ENCODE measurements at regions not wholly inside any gene's neighbourhood (a gene's known extent, or its start where the extent isn't known, plus 50 kb on each side); places are given as distances from the start of the nearest gene placed in this dataset.

DNA sequence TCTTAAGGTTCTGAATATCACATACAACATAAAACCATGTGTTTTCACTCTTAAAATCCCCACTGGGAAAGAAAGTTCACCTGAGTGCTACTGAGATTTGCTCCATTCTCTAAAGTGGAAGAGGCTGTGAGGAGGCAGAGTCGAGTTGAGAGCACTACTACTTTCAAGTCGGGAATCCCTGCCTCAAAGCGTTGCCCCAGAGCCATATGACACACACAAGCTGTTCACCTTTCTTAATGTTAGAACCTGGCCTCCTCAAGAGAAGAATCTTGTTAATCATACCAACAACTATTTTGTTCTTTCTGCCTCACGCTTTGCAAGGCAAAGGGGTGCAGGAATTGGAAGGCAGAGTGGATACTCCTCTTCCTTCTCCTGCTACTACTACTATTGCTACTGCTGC is 149.7 kb upstream of the DAAM1 start:
- H3K4me3 ChIP-seq (ENCODE audit: low read depth, low read length), result no peak overlapping the region
- H3K27me3 ChIP-seq (ENCODE audit: control insufficient read depth, insufficient read depth, low read length), result no peaks in the 10 kb centered on the region
- H3K36me3 ChIP-seq (ENCODE audit: control insufficient read depth, insufficient read depth, low read length), result no peaks in the 10 kb centered on the region
- ChIA-PET POLR2A (no interaction called here), CTCF (interaction anchor here (1.5 to 2.7 kb wide), 2 partner anchors 10 to 17 kb away, joined by 6 to 10 read pairs; no protein-coding TSS in a partner anchor)
- TF ChIP-seq CTCF (IDR thresholded peaks at IDR 0.05; ENCODE audit: insufficient read depth, low read depth, low read length), result no peak
- no peak for DNase-seq (ENCODE audit: low read depth)

DNA sequence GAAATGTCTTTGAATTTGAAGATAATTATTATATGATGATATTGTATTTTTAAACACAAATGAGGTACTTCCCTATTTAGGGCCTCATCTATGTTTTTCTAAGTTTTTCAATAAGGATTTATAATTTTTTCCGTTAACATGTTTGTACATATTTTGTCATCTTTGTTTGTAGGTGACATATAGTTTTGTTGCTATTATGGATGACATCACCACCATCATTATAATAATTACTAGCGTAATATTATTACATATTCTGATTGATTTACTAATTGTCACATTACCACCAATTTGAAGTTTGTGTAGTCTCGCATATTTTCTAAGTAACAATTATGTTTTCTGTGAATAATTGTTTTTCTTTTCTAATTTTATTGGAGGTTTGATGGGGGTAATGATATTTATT is 147.2 kb upstream of the DAAM1 start:
- H3K27me3 ChIP-seq (ENCODE audit: control insufficient read depth, insufficient read depth, low read length), result no peaks in the 10 kb centered on the region
- CTCF ChIA-PET, result interaction anchor here (0.7 kb wide), 1 partner anchor 399 kb away, joined by 4 read pairs; no protein-coding TSS in a partner anchor
- POLR2A ChIA-PET, result no interaction called here
- TF ChIP-seq CTCF (IDR thresholded peaks at IDR 0.05; ENCODE audit: insufficient read depth, low read depth, low read length), result no peak
- no peak for DNase-seq (ENCODE audit: low read depth)
- H3K36me3 ChIP-seq (ENCODE audit: control insufficient read depth, insufficient read depth, low read length), result no peaks in the 10 kb centered on the region
- H3K4me3 ChIP-seq (ENCODE audit: low read depth, low read length), result no peak overlapping the region

- Histone ChIP-seq H3K27me3 (ENCODE audit: control insufficient read depth, insufficient read depth, low read length) (no peaks in the 10 kb centered on the region; the same call in 1 of the 2 replicates), H3K4me3 (ENCODE audit: low read depth, low read length) (no peak overlapping the region), H3K36me3 (ENCODE audit: control insufficient read depth, insufficient read depth, low read length) (no peaks in the 10 kb centered on the region)
- TF ChIP-seq CTCF (IDR thresholded peaks at IDR 0.05; ENCODE audit: insufficient read depth, low read depth, low read length), result no peak
- ChIA-PET POLR2A (interaction anchor here (0.7 kb wide), 1 partner anchor 509 kb away, joined by 7 read pairs; no protein-coding TSS in a partner anchor), CTCF (interaction anchor here (1.7 to 2.0 kb wide), 2 partner anchors 11 to 16 kb away, joined by 6 read pairs; no protein-coding TSS in a partner anchor)
- no peak for DNase-seq (ENCODE audit: low read depth)
Measured at GRCh38 chr14:59044707-59045106, 143.8 kb upstream of the DAAM1 start.

- DNase-seq (ENCODE audit: low read depth), result no peak
- Histone ChIP-seq H3K4me3 (ENCODE audit: low read depth, low read length) (no peak overlapping the region), H3K27me3 (ENCODE audit: control insufficient read depth, insufficient read depth, low read length) (no peaks in the 10 kb centered on the region; the same call in 1 of the 2 replicates), H3K36me3 (ENCODE audit: control insufficient read depth, insufficient read depth, low read length) (no peaks in the 10 kb centered on the region)
- ChIA-PET CTCF (no interaction called here), POLR2A (no interaction called here)
- no peak for TF ChIP-seq CTCF (IDR thresholded peaks at IDR 0.05; ENCODE audit: insufficient read depth, low read depth, low read length)
Measured at GRCh38 chr14:59046746-59047145, 141.7 kb upstream of the DAAM1 start.

DNA sequence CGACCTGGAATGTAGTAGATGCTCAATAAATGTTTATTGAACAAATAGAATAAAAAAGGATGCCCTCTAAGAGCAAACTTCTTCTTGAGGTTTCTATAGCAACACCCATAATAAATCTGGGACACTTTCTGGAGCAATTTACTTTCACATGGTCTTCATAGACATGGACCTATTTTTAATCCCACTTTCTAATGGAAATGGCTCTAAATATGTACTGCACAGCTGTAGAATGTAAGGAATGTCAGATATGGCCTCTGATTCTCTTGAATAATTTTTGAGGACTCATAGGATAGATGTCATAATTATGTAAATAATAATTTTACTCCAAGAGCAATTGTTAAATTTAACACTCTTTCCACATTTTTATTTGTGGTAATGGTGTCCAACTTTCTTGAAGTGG is 133.5 kb upstream of the DAAM1 start:
- DNase-seq (ENCODE audit: low read depth), result no peak
- Histone ChIP-seq H3K36me3 (ENCODE audit: control insufficient read depth, insufficient read depth, low read length) (no peaks in the 10 kb centered on the region), H3K27me3 (ENCODE audit: control insufficient read depth, insufficient read depth, low read length) (no peaks in the 10 kb centered on the region), H3K4me3 (ENCODE audit: low read depth, low read length) (no peak overlapping the region)
- no peak for TF ChIP-seq CTCF (IDR thresholded peaks at IDR 0.05; ENCODE audit: insufficient read depth, low read depth, low read length)
- POLR2A ChIA-PET, result interaction anchor here (0.7 kb wide), 1 partner anchor 937 kb away, joined by 5 read pairs; no protein-coding TSS in a partner anchor
- CTCF ChIA-PET, result interaction anchor here (0.6 to 1.6 kb wide), 22 partner anchors 9 to 573 kb away, joined by 3 to 14 read pairs (median 6); no protein-coding TSS in a partner anchor

Measured in BJ (cell line).